ENCODE measurements at regions not wholly inside any gene's neighbourhood (a gene's known extent, or its start where the extent isn't known, plus 50 kb on each side); places are given as distances from the start of the nearest gene placed in this dataset.

- TF ChIP-seq CTCF (IDR thresholded peaks at IDR 0.05; ENCODE audit: low read depth, low read length) (no peak), EZH2phosphoT487 (IDR thresholded peaks at IDR 0.05; ENCODE audit: low read depth) (no peak)
Measured at GRCh38 chr6:77131426-77131825, 331.9 kb downstream of the HTR1B start.

Data from OCI-LY3 (cell line).